Liver (tissue), 8 donors: ENCODE measurements at regions not wholly inside any gene's neighbourhood (a gene's known extent, or its start where the extent isn't known, plus 50 kb on each side); places are given as distances from the start of the nearest gene placed in this dataset.

Source experiments
- DNase-seq: peaks from one replicate; pipeline ENCODE4 v3.0.0-alpha.2; 2017; ENCODE audit warnings: low spot score
- H3K27ac ChIP-seq, 2 donors: one replicate each; pipeline ENCODE4 v1.7.0; 2013; ENCODE audit warnings: inconsistent platforms in 2 of 2, low read length in 2 of 2, control low read depth in 1 of 2, low read depth in 1 of 2, mild to moderate bottlenecking in 1 of 2
- H3K27me3 ChIP-seq, 4 donors: one replicate each; pipeline versions ENCODE4 v1.6.1 to v1.7.0; 2013; ENCODE audit warnings: low read length in 3 of 4, inconsistent platforms in 1 of 4, mild to moderate bottlenecking in 1 of 4, moderate library complexity in 1 of 4; ENCODE audit not compliant: control insufficient read depth in 4 of 4, insufficient read depth in 4 of 4
- H3K36me3 ChIP-seq, 4 donors: one replicate each; pipeline versions ENCODE4 v1.6.1 to v1.7.0; 2013; ENCODE audit warnings: low read length in 3 of 4, mild to moderate bottlenecking in 3 of 4, low read depth in 1 of 4, moderate library complexity in 1 of 4; ENCODE audit not compliant: control insufficient read depth in 4 of 4, insufficient read depth in 3 of 4
- H3K4me1 ChIP-seq, 4 donors: one replicate each; pipeline versions ENCODE4 v1.6.1 to v1.7.0; 2013; ENCODE audit warnings: low read length in 3 of 4, mild to moderate bottlenecking in 3 of 4, moderate library complexity in 1 of 4; ENCODE audit not compliant: control insufficient read depth in 4 of 4, insufficient read depth in 4 of 4
- H3K4me3 ChIP-seq, 3 donors: one replicate each; pipeline versions ENCODE4 v1.6.1 to v1.7.0; 2013; ENCODE audit warnings: low read length in 3 of 3, control low read depth in 1 of 3, low read depth in 1 of 3, mild to moderate bottlenecking in 1 of 3
- H3K9ac ChIP-seq, 2 donors: one replicate each; pipeline ENCODE4 v1.7.0; 2013; ENCODE audit warnings: low read length in 2 of 2, mild to moderate bottlenecking in 2 of 2, moderate library complexity in 2 of 2, control low read depth in 1 of 2, low read depth in 1 of 2
- H3K9me3 ChIP-seq, 4 donors: one replicate each; pipeline versions ENCODE4 v1.6.1 to v1.7.0; 2013; ENCODE audit warnings: low read length in 3 of 4; ENCODE audit not compliant: control insufficient read depth in 4 of 4
- ATF3 ChIP-seq: IDR thresholded peaks from 2 replicates; pipeline ENCODE4 v1.6.1; 2016; ENCODE audit warnings: antibody characterized with exemption
- CTCF ChIP-seq: fragments of 150-350 bp; IDR thresholded peaks from 2 replicates; pipeline ENCODE4 v1.5.1; 2017; ENCODE audit warnings: improper control_type of control experiment, low read depth, low read length; ENCODE audit not compliant: missing input control
- EGR1 ChIP-seq, 2 donors: IDR thresholded peaks; 2 replicates each; pipeline ENCODE4 v1.6.1; 2016 to 2018; ENCODE audit warnings: antibody characterized with exemption in 2 of 2, low read depth in 2 of 2
- FOXA1 ChIP-seq: IDR thresholded peaks from 2 replicates; pipeline ENCODE4 v1.6.1; 2016; ENCODE audit warnings: antibody characterized with exemption
- FOXA2 ChIP-seq: IDR thresholded peaks from 2 replicates; pipeline ENCODE4 v1.6.1; 2016; ENCODE audit warnings: antibody characterized with exemption
- GABPA ChIP-seq, 2 donors: IDR thresholded peaks in 1 of 2; conservative IDR thresholded peaks in 1 of 2; 2 replicates each; pipeline ENCODE4 v1.6.1; 2016; ENCODE audit warnings: antibody characterized with exemption in 2 of 2, mild to moderate bottlenecking in 1 of 2, moderate library complexity in 1 of 2
- HNF4A ChIP-seq, 2 donors: conservative IDR thresholded peaks; 2 replicates each; pipeline ENCODE4 v1.6.1; 2016; ENCODE audit warnings: antibody characterized with exemption in 2 of 2, mild to moderate bottlenecking in 2 of 2
- JUND ChIP-seq, 2 donors: IDR thresholded peaks; 2 replicates each; pipeline ENCODE4 v1.6.1; 2016; ENCODE audit warnings: antibody characterized with exemption in 2 of 2
- MAX ChIP-seq: IDR thresholded peaks from 2 replicates; pipeline ENCODE4 v1.6.1; 2016; ENCODE audit warnings: antibody characterized with exemption
- NR2F2 ChIP-seq: IDR thresholded peaks from 2 replicates; pipeline ENCODE4 v1.6.1; 2016; ENCODE audit warnings: antibody characterized with exemption
- RAD21 ChIP-seq, 2 donors: IDR thresholded peaks; 2 replicates each; pipeline ENCODE4 v1.6.1; 2016; ENCODE audit warnings: antibody characterized with exemption in 2 of 2, mild to moderate bottlenecking in 2 of 2
- REST ChIP-seq: IDR thresholded peaks from 2 replicates; pipeline ENCODE4 v1.6.1; 2016; ENCODE audit warnings: antibody characterized with exemption, mild to moderate bottlenecking
- RXRA ChIP-seq, 2 donors: IDR thresholded peaks; 2 replicates each; pipeline ENCODE4 v1.6.1; 2017 to 2018; ENCODE audit warnings: antibody characterized with exemption in 2 of 2, mild to moderate bottlenecking in 1 of 2
- SP1 ChIP-seq: IDR thresholded peaks from 2 replicates; pipeline ENCODE4 v1.6.1; 2018; ENCODE audit warnings: antibody characterized with exemption, mild to moderate bottlenecking
- TAF1 ChIP-seq: conservative IDR thresholded peaks from 2 replicates; pipeline ENCODE4 v1.6.1; 2016; ENCODE audit warnings: antibody characterized with exemption, mild to moderate bottlenecking
- YY1 ChIP-seq: IDR thresholded peaks from 2 replicates; pipeline ENCODE4 v1.6.1; 2016; ENCODE audit warnings: antibody characterized with exemption, mild to moderate bottlenecking
- ZBTB33 ChIP-seq: IDR thresholded peaks from 2 replicates; pipeline ENCODE4 v1.6.1; 2016; ENCODE audit warnings: antibody characterized with exemption
- WGBS: extraction: QIAGEN DNeasy Blood & Tissue Kit; methylation state at CpG from one replicate; pipeline ENCODE4 v1.1.7; 2013; 5-methylcytosine and 5-hydroxymethylcytosine counted together
- donor health status: healthy.
- donor health status: healthy.
- donor health status: healthy.
- donor health status: healthy.
- donor health status: healthy.

GRCh38 chr4:146053891-146054290, 115.3 kb upstream of the ZNF827 start:
- Histone ChIP-seq H3K27ac (no peak overlapping the region), H3K27me3 (no peaks in the 10 kb centered on the region), H3K9me3 (no peaks in the 10 kb centered on the region), H3K36me3 (no peaks in the 10 kb centered on the region), H3K9ac (no peak overlapping the region), H3K4me3 (no peak overlapping the region), H3K4me1 (no peaks in the 10 kb centered on the region)
- TF ChIP-seq SP1 (no peak), MAX (no peak), ZBTB33 (no peak), REST (no peak), EGR1 (IDR thresholded peaks at IDR 0.05; ENCODE audit: low read depth in 2 of 2) (no peak), NR2F2 (no peak), HNF4A (conservative IDR thresholded peaks at IDR 0.05) (no peak), GABPA (IDR thresholded peaks at IDR 0.05 in 1 of 2, conservative IDR thresholded peaks at IDR 0.05 in 1 of 2) (no peak), TAF1 (no peak), CTCF (no peak), FOXA1 (no peak), FOXA2 (no peak), ATF3 (no peak), RAD21 (IDR thresholded peaks at IDR 0.05) (no peak), RXRA (IDR thresholded peaks at IDR 0.05) (no peak)
- WGBS, result 84% methylated on average over 1 of the region's 1 CpG
- DNase-seq, result no peak

GRCh38 chr4:146051728-146052391, 113.2 kb upstream of the ZNF827 start:
- H3K4me3 ChIP-seq, result no peak overlapping the region
- no peak overlapping the region for H3K27ac ChIP-seq
- H3K9ac ChIP-seq, result no peak overlapping the region
- DNase-seq, result no peak
- WGBS, result 72% methylated on average over 3 of the region's 3 CpGs
- no peaks in the 10 kb centered on the region for H3K36me3 ChIP-seq
- H3K4me1 ChIP-seq, result no peaks in the 10 kb centered on the region
- peaks cover 0 to 2% (median 1%) of the 10 kb centered on the region in 4 donors for H3K9me3 ChIP-seq
- H3K27me3 ChIP-seq, result no peaks in the 10 kb centered on the region
- TF ChIP-seq YY1 (no peak), HNF4A (conservative IDR thresholded peaks at IDR 0.05) (no peak), JUND (IDR thresholded peaks at IDR 0.05) (no peak), FOXA1 (no peak)
